Spleen (tissue), 11 donors: ENCODE measurements at regions not wholly inside any gene's neighbourhood (a gene's known extent, or its start where the extent isn't known, plus 50 kb on each side); places are given as distances from the start of the nearest gene placed in this dataset.

ENCODE experiments used
- DNase-seq: peaks from one replicate; pipeline ENCODE4 v3.0.0-alpha.2; 2020
- H3K27ac ChIP-seq, 8 donors: fragments of 200-600 bp; sonication (generic) in 7 of 8; 1 replicate in 4 of 8; 2 replicates in 4 of 8; pipeline versions ENCODE4 v1.5.0 to v1.8.0; 2016 to 2021; ENCODE audit warnings: inconsistent platforms in 4 of 8, mild to moderate bottlenecking in 4 of 8, moderate library complexity in 1 of 8
- H3K27me3 ChIP-seq, 7 donors: fragments of 200-600 bp; sonication (generic) in 6 of 7; replicated peaks in 1 of 7; 1 replicate in 4 of 7; 2 replicates in 3 of 7; pipeline versions ENCODE4 v1.5.0 to v1.8.0; 2016 to 2021; ENCODE audit warnings: inconsistent platforms in 3 of 7, mild to moderate bottlenecking in 1 of 7
- H3K36me3 ChIP-seq, 6 donors: fragments of 200-600 bp; sonication (generic) in 5 of 6; 1 replicate in 4 of 6; 2 replicates in 2 of 6; pipeline versions ENCODE4 v1.5.0 to v1.8.0; 2016 to 2021; ENCODE audit warnings: inconsistent platforms in 2 of 6
- H3K4me1 ChIP-seq, 6 donors: fragments of 200-600 bp; sonication (generic) in 5 of 6; 1 replicate in 3 of 6; 2 replicates in 3 of 6; pipeline versions ENCODE4 v1.5.0 to v1.8.0; 2016 to 2021; ENCODE audit warnings: inconsistent platforms in 3 of 6
- H3K4me3 ChIP-seq, 8 donors: fragments of 200-600 bp; sonication (generic) in 7 of 8; 1 replicate in 4 of 8; 2 replicates in 4 of 8; pipeline versions ENCODE4 v1.5.0 to v1.8.0; 2016 to 2021; ENCODE audit warnings: inconsistent platforms in 4 of 8, mild to moderate bottlenecking in 4 of 8, moderate library complexity in 2 of 8
- H3K9me3 ChIP-seq, 8 donors: fragments of 200-600 bp; sonication (generic) in 7 of 8; 1 replicate in 4 of 8; 2 replicates in 4 of 8; pipeline versions ENCODE4 v1.5.0 to v1.8.0; 2016 to 2021; ENCODE audit warnings: inconsistent platforms in 4 of 8
- CTCF ChIP-seq, 11 experiments: fragments of 200-600 bp in 7 of 11; fragments of 450-650 bp in 4 of 11; sonication (generic) in 4 of 11; IDR thresholded peaks in 8 of 11; conservative IDR thresholded peaks in 3 of 11; 1 replicate in 7 of 11; 2 replicates in 4 of 11; pipeline versions ENCODE4 v1.4.0 to v1.8.0; 2016 to 2021; ENCODE audit warnings: antibody characterized with exemption in 11 of 11, inconsistent platforms in 4 of 11, mild to moderate bottlenecking in 1 of 11
- POLR2A ChIP-seq, 3 donors: fragments of 450-650 bp; IDR thresholded peaks; one replicate each; pipeline ENCODE4 v1.5.1; 2017; ENCODE audit warnings: antibody characterized with exemption in 3 of 3, mild to moderate bottlenecking in 1 of 3
- POLR2AphosphoS5 ChIP-seq, 3 donors: sonication (generic); formaldehyde crosslinking; IDR thresholded peaks; one replicate each; pipeline ENCODE4 v1.5.1; 2017; ENCODE audit warnings: antibody characterized with exemption in 3 of 3
- WGBS, 5 donors: extraction: QIAGEN DNeasy Blood & Tissue Kit in 3 of 5; methylation state at CpG; one replicate each; pipeline versions ENCODE4 v1.1.5 to v1.1.7; 2013 to 2018; 5-methylcytosine and 5-hydroxymethylcytosine counted together
- intact Hi-C: fragments of 100-400 bp; cut with DNase I; formaldehyde crosslinking; loops from one replicate; pipeline ENCODE4 v1.15.0; 2023; ENCODE audit warnings: low total_unique reads
- donor health status: healthy with polysubstance abuse.
- donor health status: DM: no; HTN: no; CAD: no; lungs with moderate emphysema.
- donor health status: DM: no; HTN: no; CAD: no.
- donor health status: Bipolar disorder and iron deficiency.
- donor health status: healthy.
- donor health status: DM: no; HTN: no; CAD: no.
- donor health status: DM: yes; HTN: yes; CAD: no.

DNA sequence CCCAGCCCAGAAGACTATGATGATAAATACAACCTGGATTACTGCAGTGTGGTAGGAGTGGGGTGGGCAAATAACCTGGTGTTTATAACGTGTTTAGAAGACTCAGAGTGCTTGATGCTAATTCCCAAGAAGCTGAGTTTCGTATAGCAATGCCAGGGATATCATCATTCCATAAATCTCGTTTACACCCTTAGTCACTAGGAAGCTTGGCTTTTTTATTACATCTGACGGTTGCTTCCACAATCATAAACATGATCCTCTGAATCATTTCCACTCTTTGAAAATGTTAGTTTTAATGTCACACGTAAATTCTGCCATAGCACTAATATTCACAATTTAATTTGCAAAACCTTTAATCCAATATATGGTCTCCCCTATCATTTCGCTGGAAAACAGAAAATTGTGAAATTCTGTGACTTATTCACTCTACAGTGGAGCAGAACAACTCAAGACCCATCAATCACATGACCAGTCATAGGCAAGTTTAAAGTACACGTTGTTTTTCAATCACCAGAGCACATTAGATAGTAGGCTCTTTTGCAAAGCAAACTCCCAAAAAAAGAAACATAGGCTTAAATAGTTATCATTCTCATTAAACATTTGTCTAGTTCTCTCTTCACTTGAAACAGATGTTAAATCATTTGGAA lies 321.0 kb downstream of the LTN1 start:
- 70 to 79% (median 74%) methylated on average over 7 of the region's 7 CpGs for WGBS, 5 donors
- intact Hi-C loops = no loop called here

DNA sequence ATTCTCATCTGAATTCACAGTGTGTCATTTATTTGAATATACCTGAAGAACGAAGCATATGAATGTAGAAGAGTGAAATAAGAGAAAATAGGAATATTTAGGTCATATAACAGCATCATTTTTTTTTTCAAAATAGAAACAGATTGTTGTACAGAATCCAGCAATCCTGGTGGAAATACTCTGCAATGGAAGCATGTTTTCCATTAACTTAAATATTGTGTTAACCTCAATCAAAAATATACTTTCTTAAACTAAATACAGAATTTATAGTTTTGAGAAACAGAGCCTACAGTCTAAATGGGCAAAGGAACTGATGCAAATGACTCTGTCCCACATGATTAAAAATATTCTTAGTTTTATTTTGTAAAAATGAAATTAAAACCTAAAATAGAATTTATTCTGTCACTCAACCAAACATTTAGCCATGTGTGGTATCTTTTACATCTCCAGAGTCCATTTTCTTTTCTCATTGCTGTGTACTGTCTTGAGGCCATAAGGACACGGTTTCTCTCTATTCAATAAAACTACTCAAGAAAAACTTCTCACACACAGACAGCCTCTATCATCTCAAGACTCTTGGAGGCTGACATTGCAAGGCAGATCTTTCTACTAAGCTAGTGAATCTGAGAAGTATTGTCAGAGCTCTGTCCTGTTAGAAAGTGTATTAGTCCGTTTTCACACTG lies 322.6 kb downstream of the LTN1 start:
- H3K4me1 ChIP-seq = no peaks in the 10 kb centered on the region
- TF ChIP-seq POLR2AphosphoS5 (IDR thresholded peaks at IDR 0.05) = no peak
- TF ChIP-seq CTCF (IDR thresholded peaks at IDR 0.05 in 8 of 11, conservative IDR thresholded peaks at IDR 0.05 in 3 of 11) = no peak
- no peak for TF ChIP-seq POLR2A (IDR thresholded peaks at IDR 0.05)
- DNase-seq = no peak
- no peaks in the 10 kb centered on the region for H3K27me3 ChIP-seq
- no peak overlapping the region for H3K4me3 ChIP-seq
- intact Hi-C loops = no loop called here
- H3K27ac ChIP-seq = no peak overlapping the region
- WGBS, 5 donors = 81 to 88% (median 84%) methylated on average over 3 of the region's 3 CpGs
- no peaks in the 10 kb centered on the region for H3K9me3 ChIP-seq
- no peaks in the 10 kb centered on the region for H3K36me3 ChIP-seq

More for the DNA sequence above, 321.0 kb downstream of the LTN1 start:
- Histone ChIP-seq H3K27ac (peak overlapping the region in 2 of 8 donors; percentile 20 to 50), H3K27me3 (no peaks in the 10 kb centered on the region), H3K4me1 (peaks cover 0 to 3% (median 0%) of the 10 kb centered on the region in 6 donors), H3K9me3 (peaks cover 0 to 5% (median 0%) of the 10 kb centered on the region in 8 donors), H3K4me3 (no peak overlapping the region), H3K36me3 (no peaks in the 10 kb centered on the region)
- no peak for TF ChIP-seq POLR2AphosphoS5 (IDR thresholded peaks at IDR 0.05)
- DNase-seq = no peak

DNA sequence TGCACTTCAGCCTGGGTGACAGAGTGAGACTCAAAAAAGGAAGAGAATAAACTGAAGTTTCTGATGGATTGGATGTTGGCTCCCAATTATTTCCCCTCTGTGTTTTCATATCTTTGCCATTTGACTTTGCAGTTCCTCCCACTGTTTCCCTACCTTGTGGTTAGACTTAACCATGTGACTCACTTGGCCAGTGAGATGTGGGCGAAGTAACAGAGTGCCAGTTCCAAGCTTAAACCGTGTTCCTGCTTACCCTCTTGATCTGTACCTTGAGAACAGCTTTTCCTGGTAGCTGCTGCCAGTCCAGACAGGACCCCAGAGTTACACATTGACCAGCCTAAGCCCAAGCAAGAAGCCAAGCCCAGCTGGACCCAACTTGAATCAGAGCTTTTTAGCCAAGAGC lies 323.4 kb downstream of the LTN1 start:
- no peaks in the 10 kb centered on the region for H3K36me3 ChIP-seq
- TF ChIP-seq POLR2A (IDR thresholded peaks at IDR 0.05) (no peak), CTCF (IDR thresholded peaks at IDR 0.05 in 8 of 11, conservative IDR thresholded peaks at IDR 0.05 in 3 of 11) (no peak), POLR2AphosphoS5 (IDR thresholded peaks at IDR 0.05) (no peak)
- no peaks in the 10 kb centered on the region for H3K4me1 ChIP-seq
- DNase-seq = no peak
- intact Hi-C loops = no loop called here
- no peaks in the 10 kb centered on the region for H3K9me3 ChIP-seq
- 31 to 84% (median 49%) methylated on average over 2 of the region's 2 CpGs for WGBS, 5 donors
- H3K27me3 ChIP-seq = no peaks in the 10 kb centered on the region
- H3K4me3 ChIP-seq = no peak overlapping the region
- no peak overlapping the region for H3K27ac ChIP-seq

DNA sequence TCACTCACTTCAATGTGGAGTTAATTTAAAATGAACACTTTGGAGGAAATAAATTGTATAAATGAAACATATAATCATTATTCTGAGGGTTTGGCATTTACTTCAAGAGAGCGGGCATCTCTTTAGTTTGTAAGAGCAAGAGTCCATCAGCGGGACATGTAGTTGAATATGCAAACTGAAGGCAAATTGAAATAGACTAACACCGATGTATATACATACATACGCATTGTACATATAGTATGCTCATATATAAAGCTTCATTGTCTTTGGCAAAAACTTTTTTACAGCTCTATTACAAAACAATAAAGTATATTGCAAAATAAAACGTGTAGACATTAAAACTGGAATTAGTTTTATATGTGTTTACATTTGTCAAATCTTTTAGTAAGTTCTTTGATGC lies 328.9 kb downstream of the LTN1 start:
- H3K4me3 ChIP-seq = no peak overlapping the region
- no peaks in the 10 kb centered on the region for H3K4me1 ChIP-seq
- DNase-seq = no peak
- 90 to 96% (median 93%) methylated on average over 5 of the region's 5 CpGs for WGBS, 5 donors
- intact Hi-C loops = no loop called here
- no peak overlapping the region for H3K27ac ChIP-seq
- no peaks in the 10 kb centered on the region for H3K27me3 ChIP-seq
- no peak for TF ChIP-seq POLR2AphosphoS5 (IDR thresholded peaks at IDR 0.05)
- no peak for TF ChIP-seq POLR2A (IDR thresholded peaks at IDR 0.05)
- no peaks in the 10 kb centered on the region for H3K36me3 ChIP-seq
- no peaks in the 10 kb centered on the region for H3K9me3 ChIP-seq

GRCh38 chr21:28663111-28663693 lies 329.5 kb downstream of the LTN1 start:
- Histone ChIP-seq H3K27me3 (no peaks in the 10 kb centered on the region), H3K36me3 (no peaks in the 10 kb centered on the region), H3K9me3 (no peaks in the 10 kb centered on the region), H3K4me3 (no peak overlapping the region), H3K4me1 (no peaks in the 10 kb centered on the region), H3K27ac (no peak overlapping the region)
- DNase-seq = no peak
- 93 to 98% (median 95%) methylated on average over 4 of the region's 4 CpGs for WGBS, 5 donors
- TF ChIP-seq POLR2A (IDR thresholded peaks at IDR 0.05) (no peak), CTCF (IDR thresholded peaks at IDR 0.05 in 8 of 11, conservative IDR thresholded peaks at IDR 0.05 in 3 of 11) (no peak), POLR2AphosphoS5 (IDR thresholded peaks at IDR 0.05) (no peak)
- intact Hi-C loops = no loop called here
